DOHH2 (cell line): ENCODE measurements at regions not wholly inside any gene's neighbourhood (a gene's known extent, or its start where the extent isn't known, plus 50 kb on each side); places are given as distances from the start of the nearest gene placed in this dataset.

Experiments used
- CTCF ChIP-seq: fragments of 200-600 bp; sonication (generic); IDR thresholded peaks from one replicate; pipeline ENCODE4 v1.5.1; 2014; ENCODE audit warnings: antibody characterized with exemption, mild to moderate bottlenecking, low read depth, low read length; ENCODE audit not compliant: poor library complexity, severe bottlenecking
- EZH2phosphoT487 ChIP-seq: fragments of 200-600 bp; sonication (generic); IDR thresholded peaks from 2 replicates; pipeline ENCODE4 v1.6.1; 2017; ENCODE audit warnings: borderline replicate concordance, mild to moderate bottlenecking, antibody characterized with exemption, low read length, moderate library complexity, mixed read lengths

GRCh38 chr11:31861011-31861410 is 49.9 kb upstream of the PAX6 start:
- TF ChIP-seq CTCF (no peak), EZH2phosphoT487 (no peak)
